GM12874 (cell line): ENCODE measurements at regions not wholly inside any gene's neighbourhood (a gene's known extent, or its start where the extent isn't known, plus 50 kb on each side); places are given as distances from the start of the nearest gene placed in this dataset.

Experiments
- TF ChIP-seq, protein P1 (sequence below): IDR thresholded peaks from 2 replicates; pipeline ENCODE4 v1.5.1; 2011; ENCODE audit warnings: low read depth, mild to moderate bottlenecking, control low read depth, low read length, moderate library complexity; ENCODE audit not compliant: insufficient read depth

DNA sequence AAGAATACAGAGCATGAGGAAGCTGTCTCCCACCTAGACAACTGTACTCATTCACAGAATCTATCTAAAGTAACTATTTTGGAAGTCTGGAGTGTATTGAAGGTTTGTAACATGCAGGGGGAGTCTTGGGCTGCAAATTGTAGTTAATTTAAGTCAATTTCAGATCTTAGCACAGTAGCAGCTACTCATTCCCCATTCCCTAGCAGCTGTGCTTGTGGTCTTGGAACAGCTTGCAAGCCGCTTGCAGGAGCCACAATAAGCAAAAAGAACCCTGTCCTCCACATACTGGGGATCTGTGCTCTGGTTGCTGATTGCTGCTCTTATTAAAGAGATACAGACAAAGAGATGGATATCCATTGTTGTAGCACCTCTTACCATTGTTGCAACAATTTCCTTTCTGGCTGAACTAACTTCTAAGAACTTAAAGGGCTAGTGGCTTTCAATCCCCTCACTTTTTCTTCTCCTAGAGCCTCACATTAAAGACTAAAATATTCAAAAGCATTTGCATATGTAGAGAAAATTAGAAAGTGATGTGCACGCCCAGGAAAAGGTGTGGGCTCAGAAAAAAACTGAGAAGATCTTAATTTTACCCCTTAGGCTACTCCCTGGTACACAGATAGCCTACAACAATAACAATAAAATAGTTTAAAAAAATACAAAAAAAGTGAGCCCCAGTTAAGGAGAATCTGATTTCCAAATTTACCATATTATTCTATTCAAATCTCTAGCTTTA, 1775.1 kb upstream of the PIK3C3 start:
- TF ChIP-seq, protein P1, sequence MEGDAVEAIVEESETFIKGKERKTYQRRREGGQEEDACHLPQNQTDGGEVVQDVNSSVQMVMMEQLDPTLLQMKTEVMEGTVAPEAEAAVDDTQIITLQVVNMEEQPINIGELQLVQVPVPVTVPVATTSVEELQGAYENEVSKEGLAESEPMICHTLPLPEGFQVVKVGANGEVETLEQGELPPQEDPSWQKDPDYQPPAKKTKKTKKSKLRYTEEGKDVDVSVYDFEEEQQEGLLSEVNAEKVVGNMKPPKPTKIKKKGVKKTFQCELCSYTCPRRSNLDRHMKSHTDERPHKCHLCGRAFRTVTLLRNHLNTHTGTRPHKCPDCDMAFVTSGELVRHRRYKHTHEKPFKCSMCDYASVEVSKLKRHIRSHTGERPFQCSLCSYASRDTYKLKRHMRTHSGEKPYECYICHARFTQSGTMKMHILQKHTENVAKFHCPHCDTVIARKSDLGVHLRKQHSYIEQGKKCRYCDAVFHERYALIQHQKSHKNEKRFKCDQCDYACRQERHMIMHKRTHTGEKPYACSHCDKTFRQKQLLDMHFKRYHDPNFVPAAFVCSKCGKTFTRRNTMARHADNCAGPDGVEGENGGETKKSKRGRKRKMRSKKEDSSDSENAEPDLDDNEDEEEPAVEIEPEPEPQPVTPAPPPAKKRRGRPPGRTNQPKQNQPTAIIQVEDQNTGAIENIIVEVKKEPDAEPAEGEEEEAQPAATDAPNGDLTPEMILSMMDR: no peak

DNA sequence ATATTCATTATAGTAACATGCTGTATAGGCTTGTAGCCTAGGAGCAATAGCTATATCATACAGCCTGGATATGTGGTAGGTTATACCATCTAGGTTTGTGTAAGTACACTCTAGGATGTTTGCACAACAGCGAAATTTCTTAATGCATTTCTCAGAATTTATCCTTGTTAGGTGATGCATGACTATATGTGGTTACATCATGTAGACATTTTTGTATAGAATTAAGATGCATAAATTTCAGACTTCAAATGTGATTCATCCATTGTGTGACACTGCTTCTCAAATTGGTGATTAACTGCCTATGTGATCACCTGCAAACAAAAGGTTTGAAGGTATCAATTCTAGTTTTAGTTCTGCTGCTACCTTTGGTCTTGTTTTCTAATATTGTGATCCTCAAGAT, 1787.0 kb upstream of the PIK3C3 start:
- TF ChIP-seq, protein P1: no peak

DNA sequence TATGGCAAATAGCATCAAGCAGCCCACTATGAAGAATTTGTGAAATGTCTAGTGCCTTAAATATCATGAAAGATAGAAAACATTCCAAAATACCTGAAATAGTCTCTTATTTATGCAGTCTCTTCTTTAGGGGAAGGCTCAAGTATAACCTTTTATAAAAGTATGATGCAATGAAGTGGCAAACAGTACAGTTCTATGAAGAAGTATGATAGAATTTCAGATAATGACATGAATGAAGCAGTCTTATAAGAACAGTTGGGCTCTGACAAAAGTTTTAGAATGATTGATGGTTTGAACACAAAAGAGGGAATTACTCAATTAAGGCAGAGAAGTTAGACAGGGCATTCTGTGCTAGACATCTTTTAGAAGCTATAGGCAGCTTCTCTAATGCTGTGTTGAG, 1791.8 kb upstream of the PIK3C3 start:
- TF ChIP-seq, protein P1: no peak

DNA sequence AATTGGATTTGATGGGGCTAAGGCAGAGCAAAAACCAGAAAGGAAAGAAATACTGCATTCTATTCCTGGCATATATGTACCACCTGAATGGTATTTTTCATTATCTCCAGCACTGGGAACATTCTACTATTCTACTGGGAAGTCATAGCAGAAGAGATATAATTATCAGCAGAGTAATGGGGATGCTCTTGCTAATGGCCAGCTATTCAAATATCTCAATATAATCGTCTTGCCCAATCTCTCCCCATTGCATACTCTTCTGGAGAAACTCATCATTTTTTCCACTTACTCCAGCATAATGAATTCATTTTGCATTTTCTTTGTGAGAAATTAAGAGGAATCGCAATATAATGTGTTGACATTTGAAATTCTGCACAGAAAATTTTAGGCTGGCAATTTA, 1794.7 kb upstream of the PIK3C3 start:
- TF ChIP-seq, protein P1: no peak

DNA sequence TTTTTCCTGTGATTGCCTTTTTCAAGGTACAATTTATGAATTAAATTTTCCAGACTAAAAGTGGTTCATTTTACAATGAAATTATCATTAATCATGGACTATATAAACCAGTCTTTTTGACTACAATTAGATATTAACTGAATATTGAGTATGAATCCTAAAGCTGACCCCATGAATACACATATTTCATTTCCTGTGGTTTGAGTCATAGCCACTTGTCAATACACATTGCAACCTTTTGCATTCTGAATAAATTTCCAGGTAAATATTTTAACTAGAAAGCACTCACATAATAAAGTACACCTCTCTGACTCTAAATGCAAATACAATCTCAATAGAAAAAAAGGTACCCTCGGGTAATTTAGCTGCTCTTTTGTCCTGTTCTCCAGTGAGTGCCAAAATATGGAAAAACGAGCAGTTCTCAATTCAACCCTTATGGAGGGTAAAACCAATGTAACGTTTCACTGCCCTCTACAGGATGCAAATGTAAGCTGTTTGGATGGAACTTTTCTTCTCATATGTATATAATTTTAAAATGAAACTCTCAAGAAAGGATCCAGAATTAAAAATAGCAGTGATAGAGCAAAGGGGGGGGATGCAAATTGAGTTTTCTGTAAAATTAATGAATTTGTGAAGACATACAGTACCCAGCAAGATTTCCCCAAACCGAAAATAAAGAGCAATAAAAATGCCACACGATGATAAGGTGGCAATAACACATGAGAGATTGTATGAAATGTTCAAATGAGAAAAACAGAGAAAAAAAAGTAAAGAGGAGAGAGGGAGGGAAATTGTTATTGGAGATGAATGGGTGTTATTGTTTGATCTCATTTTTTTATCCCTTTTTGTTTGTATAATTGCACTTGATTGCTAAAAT, 1795.7 kb upstream of the PIK3C3 start:
- TF ChIP-seq, protein P1: peak; percentile 32; the same call in 1 of the 2 replicates

DNA sequence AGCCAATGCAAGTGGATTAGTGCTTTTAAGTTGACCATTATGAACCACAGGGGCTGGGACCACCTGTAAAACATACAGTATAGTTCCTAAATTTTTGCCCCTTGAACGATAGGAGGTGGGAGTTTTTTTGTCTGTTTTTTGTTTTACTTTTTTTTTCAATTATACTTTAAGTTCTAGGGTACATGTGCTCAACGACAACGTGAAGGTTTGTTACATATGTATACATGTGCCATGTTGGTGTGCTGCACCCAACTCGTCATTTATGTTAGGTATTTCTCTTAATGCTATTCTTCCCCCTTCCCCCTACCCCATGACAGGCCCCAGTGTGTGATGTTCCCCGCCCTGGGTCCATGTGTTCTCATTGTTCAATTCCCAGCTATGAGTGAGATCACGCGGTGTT, 1797.9 kb upstream of the PIK3C3 start:
- TF ChIP-seq, protein P1: no peak

DNA sequence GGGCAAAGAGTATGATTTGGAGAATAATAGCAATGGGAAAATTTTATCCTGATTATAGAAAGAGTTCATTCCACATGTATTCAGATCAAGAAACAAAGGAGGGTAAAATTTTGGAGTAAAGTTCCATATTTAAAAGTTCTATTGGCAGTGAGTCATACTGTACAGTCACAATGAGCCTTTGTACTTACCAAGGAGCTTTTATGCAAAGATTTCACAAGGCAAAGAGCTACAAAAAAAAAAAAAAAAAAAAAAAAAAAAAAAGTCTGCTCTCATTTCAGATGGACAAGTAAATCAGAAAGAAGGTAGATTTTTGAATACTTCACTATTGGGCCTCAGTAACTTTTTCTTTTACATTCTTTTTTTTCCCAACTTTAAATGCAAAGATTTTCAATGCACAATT, 1802.2 kb upstream of the PIK3C3 start:
- TF ChIP-seq, protein P1: no peak
